Ovary (tissue), 7 donors: ENCODE measurements at regions not wholly inside any gene's neighbourhood (a gene's known extent, or its start where the extent isn't known, plus 50 kb on each side); places are given as distances from the start of the nearest gene placed in this dataset.

ENCODE experiments used
- DNase-seq, 5 donors: peaks; one replicate each; pipeline ENCODE4 v3.0.0-alpha.2; 2019 to 2020
- H3K27ac ChIP-seq, 2 donors: fragments of 200-600 bp; one replicate each; pipeline versions ENCODE4 v1.5.1 to v1.8.0; 2019 to 2022
- H3K27me3 ChIP-seq: fragments of 200-600 bp; one replicate; pipeline ENCODE4 v1.8.0; 2022
- H3K36me3 ChIP-seq: fragments of 200-600 bp; sonication (generic); one replicate; pipeline ENCODE4 v1.5.1; 2019
- H3K4me1 ChIP-seq: one replicate; pipeline ENCODE4 v1.8.1; 2013; ENCODE audit warnings: mild to moderate bottlenecking, moderate library complexity; ENCODE audit not compliant: insufficient read depth
- H3K4me3 ChIP-seq: fragments of 200-600 bp; sonication (generic); one replicate; pipeline ENCODE4 v1.5.1; 2017
- H3K9me3 ChIP-seq, 2 donors: fragments of 200-600 bp in 1 of 2; sonication (generic) in 1 of 2; one replicate each; pipeline versions ENCODE4 v1.5.1 to v1.8.1; 2013 to 2019; ENCODE audit warnings: mild to moderate bottlenecking in 1 of 2, moderate library complexity in 1 of 2
- CTCF ChIP-seq, 3 donors: fragments of 450-650 bp in 2 of 3; fragments of 200-600 bp in 1 of 3; IDR thresholded peaks; one replicate each; pipeline versions ENCODE4 v1.5.1 to v1.8.0; 2016 to 2022; ENCODE audit warnings: antibody characterized with exemption in 3 of 3, mild to moderate bottlenecking in 1 of 3
- EP300 ChIP-seq: sonication (generic); formaldehyde crosslinking; IDR thresholded peaks from one replicate; pipeline ENCODE4 v1.6.1; 2017; ENCODE audit warnings: antibody characterized with exemption
- POLR2A ChIP-seq: fragments of 450-650 bp; IDR thresholded peaks from one replicate; pipeline ENCODE4 v1.6.1; 2017; ENCODE audit warnings: antibody characterized with exemption, mild to moderate bottlenecking, moderate library complexity
- WGBS, 3 donors: extraction: QIAGEN DNeasy Blood & Tissue Kit in 1 of 3; methylation state at CpG; one replicate each; pipeline versions ENCODE4 v1.1.5 to v1.1.7; 2013 to 2017; 5-methylcytosine and 5-hydroxymethylcytosine counted together
- intact Hi-C, 4 donors: fragments of 100-400 bp; cut with DNase I; formaldehyde crosslinking; loops; one replicate each; pipeline versions ENCODE4 v1.11.0 to v1.15.1; 2022 to 2023
- donor health status: DM: no; HTN: no; CAD: no; lungs with moderate emphysema.
- donor health status: DM: no; HTN: no; CAD: no.
- donor health status: Bipolar disorder and iron deficiency.
- donor health status: DM: no; HTN: no; CAD: no.
- donor health status: DM: yes; HTN: yes; CAD: no.

DNA sequence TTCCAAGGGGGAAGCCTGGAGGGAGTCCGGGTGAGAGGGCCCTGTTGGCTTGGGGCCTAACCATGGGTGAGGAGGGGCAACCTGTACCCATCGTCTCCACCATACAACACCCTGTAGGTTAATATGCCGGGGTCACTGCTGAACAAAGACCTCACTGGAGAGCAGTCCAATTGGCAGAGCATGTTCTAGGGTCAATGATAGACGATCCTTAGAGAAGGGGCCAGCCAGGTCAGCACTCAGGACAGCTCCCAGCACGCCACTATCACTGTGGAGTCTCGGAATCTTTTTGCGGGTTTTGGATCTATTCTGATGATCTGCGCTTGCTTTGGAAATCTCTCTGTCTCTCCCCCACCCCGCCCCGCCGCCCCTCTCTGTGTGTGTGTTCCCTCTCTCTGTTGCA lies 218.4 kb upstream of the MVB12B start:
- Histone ChIP-seq H3K36me3 (no peaks in the 10 kb centered on the region), H3K27ac (no peak overlapping the region), H3K4me3 (no peak overlapping the region), H3K9me3 (no peaks in the 10 kb centered on the region), H3K27me3 (no peaks in the 10 kb centered on the region), H3K4me1 (no peaks in the 10 kb centered on the region)
- peak in 1 of 5 donors; percentile 20 for DNase-seq
- intact Hi-C loops = no loop called here
- WGBS, 3 donors = 8 to 19% (median 11%) methylated on average over 11 of the region's 11 CpGs
- TF ChIP-seq EP300 (no peak), POLR2A (no peak), CTCF (IDR thresholded peaks at IDR 0.05) (no peak)

DNA sequence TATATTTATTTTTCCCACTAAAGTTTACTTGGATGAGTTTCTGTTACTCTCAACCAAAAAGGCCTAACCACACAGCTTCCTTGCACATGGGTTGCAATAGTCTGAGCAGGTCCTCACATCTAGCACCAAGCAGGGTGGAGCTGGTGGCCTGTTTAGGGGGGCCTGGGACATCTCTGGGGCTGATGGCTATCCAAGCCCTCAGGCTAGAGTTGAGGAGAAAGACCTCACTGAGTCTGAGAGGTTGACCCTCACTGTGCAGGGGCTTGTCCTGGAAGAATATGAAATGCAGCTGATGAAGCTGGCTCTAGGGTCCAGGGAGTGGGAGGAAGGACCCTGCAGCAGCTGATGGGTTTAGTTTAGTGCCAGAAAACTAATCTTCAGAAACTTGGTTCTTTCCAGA lies 217.1 kb upstream of the MVB12B start:
- no peak for TF ChIP-seq POLR2A
- TF ChIP-seq EP300 = no peak
- TF ChIP-seq CTCF (IDR thresholded peaks at IDR 0.05) = no peak
- H3K4me1 ChIP-seq = no peaks in the 10 kb centered on the region
- intact Hi-C loops = no loop called here

DNA sequence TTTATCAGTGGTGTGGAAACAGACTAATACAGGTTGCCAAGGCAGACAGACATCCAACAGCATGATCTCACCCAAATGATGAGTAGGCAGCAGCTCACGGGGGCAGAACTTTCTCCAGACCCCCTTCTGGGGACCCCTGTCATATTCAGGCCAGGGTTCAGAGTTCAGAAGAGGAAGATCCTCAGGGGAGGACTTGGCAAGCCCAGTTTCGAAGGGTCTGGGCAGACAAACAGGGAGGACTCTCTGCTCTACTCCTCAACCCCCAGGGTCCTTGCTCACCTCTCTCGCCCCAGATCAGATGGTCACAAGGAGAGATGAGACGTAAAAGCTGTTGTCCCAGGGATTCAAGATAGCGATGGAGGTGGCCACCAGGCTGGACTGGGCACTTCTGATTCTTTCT lies 215.1 kb upstream of the MVB12B start:
- DNase-seq = peak in 1 of 5 donors; percentile 1
- no peak overlapping the region for H3K4me3 ChIP-seq
- no peaks in the 10 kb centered on the region for H3K4me1 ChIP-seq
- no peaks in the 10 kb centered on the region for H3K9me3 ChIP-seq
- WGBS, 3 donors = 75 to 86% (median 84%) methylated on average over 5 of the region's 5 CpGs
- intact Hi-C loops = no loop called here
- no peak for TF ChIP-seq EP300
- no peak for TF ChIP-seq POLR2A
- no peak for TF ChIP-seq CTCF (IDR thresholded peaks at IDR 0.05)
- H3K27me3 ChIP-seq = no peaks in the 10 kb centered on the region
- H3K27ac ChIP-seq = no peak overlapping the region
- no peaks in the 10 kb centered on the region for H3K36me3 ChIP-seq

More for the DNA sequence above, 217.1 kb upstream of the MVB12B start:
- Histone ChIP-seq H3K9me3 (no peaks in the 10 kb centered on the region), H3K27ac (no peak overlapping the region), H3K4me3 (no peak overlapping the region), H3K27me3 (no peaks in the 10 kb centered on the region), H3K36me3 (no peaks in the 10 kb centered on the region)
- DNase-seq = peak in 1 of 5 donors; percentile 7

DNA sequence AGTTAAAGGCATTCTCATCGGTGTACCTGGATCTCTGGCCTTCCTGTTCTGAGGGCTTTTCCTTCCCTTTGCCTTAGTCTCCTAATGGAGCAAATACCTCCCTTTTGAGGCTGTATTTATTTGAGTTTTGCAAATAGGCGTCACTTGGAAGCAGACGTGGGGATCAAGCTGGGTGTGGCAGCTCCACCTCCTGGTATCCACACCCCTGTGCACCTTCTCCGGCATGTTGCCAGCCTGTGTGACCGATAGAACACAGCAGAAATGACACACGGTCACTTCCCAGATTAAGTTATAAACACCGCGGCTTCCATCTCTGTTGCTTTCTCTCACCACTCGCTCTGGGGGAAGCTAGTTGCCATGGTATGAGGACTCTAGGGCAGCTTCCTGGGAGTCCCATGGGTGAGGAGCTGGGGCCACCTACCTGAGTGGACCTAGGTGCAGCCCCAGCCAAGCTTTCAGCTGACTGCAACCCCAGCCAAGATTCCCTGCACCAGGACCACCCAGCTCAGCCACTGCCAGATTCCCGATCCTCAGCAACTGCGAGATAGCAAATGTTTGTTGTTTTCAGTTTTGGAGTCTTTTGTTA lies 214.4 kb upstream of the MVB12B start:
- no peak overlapping the region for H3K27ac ChIP-seq

More for the DNA sequence above, 214.4 kb upstream of the MVB12B start:
- H3K4me3 ChIP-seq = no peak overlapping the region
- no peaks in the 10 kb centered on the region for H3K27me3 ChIP-seq
- peak in 1 of 5 donors; percentile 4 for DNase-seq
- WGBS, 3 donors = 82 to 87% (median 86%) methylated on average over 11 of the region's 11 CpGs
- H3K36me3 ChIP-seq = no peaks in the 10 kb centered on the region
- intact Hi-C loops = no loop called here
- TF ChIP-seq CTCF (IDR thresholded peaks at IDR 0.05) = no peak
- no peak for TF ChIP-seq EP300
- no peak for TF ChIP-seq POLR2A
- H3K9me3 ChIP-seq = no peaks in the 10 kb centered on the region
- H3K4me1 ChIP-seq = no peaks in the 10 kb centered on the region
